ENCODE measurements at regions not wholly inside any gene's neighbourhood (a gene's known extent, or its start where the extent isn't known, plus 50 kb on each side); places are given as distances from the start of the nearest gene placed in this dataset.

DNA sequence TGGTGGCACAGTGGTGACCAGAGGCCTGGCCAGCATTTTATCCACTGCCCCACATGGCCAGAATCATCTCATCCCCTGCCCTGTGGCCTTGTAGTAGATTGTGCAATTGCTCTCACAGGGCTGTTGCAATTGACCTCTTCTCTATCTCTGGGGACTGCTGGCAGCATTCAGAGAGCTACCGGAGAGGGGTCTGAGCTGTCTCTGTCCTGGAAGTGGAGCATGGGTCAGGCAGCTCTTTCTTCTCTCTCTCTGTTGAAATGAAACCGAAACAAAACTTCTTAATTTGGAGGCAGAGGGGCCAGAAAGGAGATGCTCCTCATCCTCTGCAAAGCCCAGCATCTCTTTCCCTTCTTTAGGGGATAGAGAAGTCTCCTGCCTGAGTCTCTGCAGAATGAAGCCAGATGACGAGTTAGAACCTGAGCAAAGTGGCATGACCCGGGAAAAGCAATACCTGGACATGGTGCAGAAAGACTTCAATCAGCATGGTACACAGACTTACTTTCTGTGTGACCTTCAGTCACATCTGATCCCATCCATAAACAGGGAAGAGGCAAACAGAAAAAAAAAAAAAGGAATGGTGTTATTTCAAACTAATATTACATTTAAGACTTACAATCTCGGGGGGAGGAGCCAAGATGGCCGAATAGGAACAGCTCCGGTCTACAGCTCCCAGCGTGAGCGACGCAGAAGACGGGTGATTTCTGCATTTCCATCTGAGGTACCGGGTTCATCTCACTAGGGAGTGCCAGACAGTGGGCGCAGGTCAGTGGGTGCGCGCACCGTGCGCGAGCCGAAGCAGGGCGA, 144.5 kb upstream of the BCL6 start:
- peak overlapping the region in 1 of 7 experiments; percentile 31 for H3K4me3 ChIP-seq
- peak overlapping the region in 3 of 21 experiments; percentile 6 to 55 (median 42) for H3K27ac ChIP-seq

GRCh38 chr3:187890405-187890752, 145.1 kb upstream of the BCL6 start:
- Histone ChIP-seq H3K4me3 (peak overlapping the region in 1 of 7 experiments; percentile 31), H3K27ac (peak overlapping the region in 2 of 21 experiments; percentile 42 to 55)

DNA sequence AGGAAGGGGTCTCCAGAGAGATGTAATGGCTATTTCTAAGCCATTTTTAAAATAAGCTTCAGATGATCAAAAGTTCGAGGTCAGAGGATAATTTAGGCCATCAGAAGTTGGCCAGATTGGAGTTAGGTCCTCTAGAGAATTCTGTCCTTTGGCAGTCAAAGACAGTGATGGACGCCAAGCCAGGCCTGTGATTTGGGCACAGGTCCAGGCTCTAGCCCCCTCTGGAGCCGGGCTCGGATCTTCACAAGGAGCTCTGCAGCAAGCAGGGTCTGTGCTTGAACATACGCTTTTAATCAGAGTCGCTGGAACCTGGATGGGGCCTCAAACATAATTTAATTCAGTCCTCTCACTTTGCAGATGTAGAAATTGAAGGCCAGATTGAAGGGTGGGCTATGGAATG, 151.4 kb upstream of the BCL6 start:
- H3K27ac ChIP-seq = no peak overlapping the region
- H3K4me3 ChIP-seq = no peak overlapping the region

GRCh38 chr3:187899246-187899645, 154.0 kb upstream of the BCL6 start:
- no peak overlapping the region for H3K27ac ChIP-seq
- H3K4me3 ChIP-seq = no peak overlapping the region

- H3K4me3 ChIP-seq = no peak overlapping the region
- no peak overlapping the region for H3K27ac ChIP-seq
Observed at GRCh38 chr3:187900993-187901755, 155.9 kb upstream of the BCL6 start.

DNA sequence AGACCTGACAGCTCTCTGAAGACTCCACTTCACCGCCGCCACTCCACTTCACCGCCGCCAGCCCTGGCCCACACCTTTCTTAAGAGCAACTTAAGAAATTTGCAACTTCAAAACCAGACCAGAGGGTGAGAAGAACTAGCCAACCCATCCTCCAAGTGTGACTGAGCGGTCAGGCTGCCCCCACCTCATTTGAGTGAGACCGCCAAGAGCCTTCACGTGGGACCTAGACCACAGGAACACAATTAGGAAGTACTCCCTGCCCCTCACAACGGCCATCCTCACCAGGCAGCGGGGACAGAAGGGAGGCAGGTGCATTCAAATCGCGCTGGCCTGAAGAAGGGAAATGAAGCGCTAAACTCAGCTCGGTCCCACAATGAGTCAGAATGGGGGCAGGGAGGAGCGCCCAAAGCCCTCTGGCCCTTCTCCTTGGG, 156.8 kb upstream of the BCL6 start:
- H3K27ac ChIP-seq = no peak overlapping the region

DNA sequence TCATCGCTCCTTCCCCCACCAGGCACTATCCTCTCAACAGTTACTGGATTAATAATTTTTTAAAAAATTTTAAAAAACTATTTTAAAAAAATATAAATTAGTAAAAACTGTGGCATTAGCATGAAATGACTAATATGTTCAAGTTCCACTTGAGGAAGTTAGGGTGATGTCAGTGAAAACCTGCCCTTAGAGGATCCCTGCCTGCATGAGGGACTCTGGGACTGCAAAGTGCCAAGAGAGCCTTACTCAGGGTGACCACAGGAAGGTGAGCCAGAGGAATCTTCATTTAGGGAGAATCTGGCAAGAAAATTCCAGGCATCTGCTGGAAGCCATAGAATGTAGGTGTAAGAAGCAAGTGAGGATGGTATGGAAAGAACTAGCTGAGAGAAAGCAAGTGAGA, 157.7 kb upstream of the BCL6 start:
- no peak overlapping the region for H3K4me3 ChIP-seq
- no peak overlapping the region for H3K27ac ChIP-seq

More for the DNA sequence above, 156.8 kb upstream of the BCL6 start:
- no peak overlapping the region for H3K4me3 ChIP-seq

DNA sequence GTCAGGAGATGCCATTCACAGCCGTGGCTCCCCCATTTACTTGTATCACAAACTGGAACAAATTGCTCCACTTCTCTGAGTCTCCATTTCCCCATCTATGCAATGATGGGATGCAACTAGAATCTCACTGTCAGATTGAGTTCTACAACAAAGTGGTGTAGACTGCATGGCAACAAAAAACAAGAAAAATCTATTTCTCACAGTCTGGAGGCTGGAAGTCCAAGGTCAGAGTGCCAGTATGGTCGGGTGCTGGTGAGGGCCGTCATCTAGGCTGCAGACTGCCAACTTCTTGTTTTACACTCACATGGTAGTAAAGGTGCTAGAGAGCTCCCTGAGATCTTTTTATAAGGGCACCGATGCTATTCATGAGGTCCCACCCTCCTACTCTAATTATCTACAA, 158.4 kb upstream of the BCL6 start:
- H3K27ac ChIP-seq = no peak overlapping the region
- no peak overlapping the region for H3K4me3 ChIP-seq

DNA sequence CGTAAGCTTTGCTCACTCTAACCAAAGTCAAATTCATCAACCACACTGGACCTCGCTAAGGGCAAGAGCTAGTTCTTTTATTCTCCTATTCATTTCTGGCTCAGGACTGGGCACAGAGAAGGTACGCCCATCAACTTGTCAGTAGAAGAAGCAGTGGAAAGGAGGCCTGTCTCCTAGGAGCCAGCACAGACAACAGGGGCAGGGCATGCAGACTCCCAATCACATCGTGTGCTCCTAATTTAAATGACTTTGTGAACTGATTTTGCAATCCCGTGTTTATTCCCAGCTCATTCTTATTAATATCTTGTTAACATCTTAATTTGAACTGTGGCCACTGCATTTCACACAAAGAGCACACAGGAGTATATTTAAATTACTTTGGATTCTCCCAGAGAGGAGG, 161.1 kb upstream of the BCL6 start:
- no peak overlapping the region for H3K4me3 ChIP-seq
- no peak overlapping the region for H3K27ac ChIP-seq

GRCh38 chr3:187906920-187907319, 161.7 kb upstream of the BCL6 start:
- H3K4me3 ChIP-seq = no peak overlapping the region
- no peak overlapping the region for H3K27ac ChIP-seq

- Histone ChIP-seq H3K4me3 (no peak overlapping the region), H3K27ac (no peak overlapping the region)
Observed at GRCh38 chr3:187909866-187910265, 164.6 kb upstream of the BCL6 start.

- Histone ChIP-seq H3K4me3 (no peak overlapping the region), H3K27ac (no peak overlapping the region)
Observed at GRCh38 chr3:187912007-187912406, 166.7 kb upstream of the BCL6 start.

DNA sequence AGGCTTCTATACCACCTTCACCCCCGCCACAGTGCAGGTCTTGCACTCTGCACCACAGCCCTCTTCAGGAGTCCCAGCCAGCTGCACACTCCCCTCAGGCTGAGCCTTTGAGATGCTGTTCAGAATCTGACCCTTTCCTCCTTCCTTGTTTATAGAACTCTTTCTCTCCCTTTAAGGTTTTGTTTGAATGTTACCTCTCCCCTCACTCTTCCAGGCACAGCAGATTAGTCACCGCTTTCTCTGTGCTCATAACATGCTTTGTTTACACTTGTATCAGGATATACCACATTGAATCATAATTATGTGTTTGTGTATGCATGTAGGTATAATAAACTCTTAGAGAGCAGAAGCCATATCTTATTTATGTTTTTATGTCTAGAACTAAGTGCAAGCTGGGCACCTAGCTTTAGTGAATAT, 168.4 kb upstream of the BCL6 start:
- H3K4me3 ChIP-seq = no peak overlapping the region
- H3K27ac ChIP-seq = peak overlapping the region in 13 of 21 experiments; percentile 10 to 62 (median 32)

DNA sequence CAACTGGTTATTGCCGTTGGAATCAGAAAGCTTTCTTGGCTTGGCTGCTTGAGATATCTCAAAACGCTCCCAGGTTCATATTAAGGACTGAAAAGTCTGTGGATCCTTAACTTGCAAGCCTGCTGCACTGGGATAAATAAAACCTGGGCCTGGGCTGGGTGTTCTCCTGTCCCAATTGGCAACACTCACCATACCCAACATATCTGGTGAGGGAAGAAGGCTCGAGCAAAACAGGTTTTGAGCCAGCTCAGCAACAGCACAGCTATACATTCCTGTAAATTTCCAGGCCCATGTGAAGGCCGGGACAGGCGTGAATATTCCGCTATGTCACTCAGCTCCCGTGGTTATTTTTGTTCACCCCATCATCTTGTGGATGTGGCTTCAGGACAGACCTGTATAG, 169.0 kb upstream of the BCL6 start:
- peak overlapping the region in 15 of 21 experiments; percentile 5 to 63 (median 38) for H3K27ac ChIP-seq
- no peak overlapping the region for H3K4me3 ChIP-seq

- peak overlapping the region in 2 of 21 experiments; percentile 6 to 38 for H3K27ac ChIP-seq
Observed at GRCh38 chr3:187916072-187916471, 170.8 kb upstream of the BCL6 start.

GRCh38 chr3:187918081-187918644, 172.9 kb upstream of the BCL6 start:
- H3K27ac ChIP-seq = peak overlapping the region in 16 of 21 experiments; percentile 12 to 78 (median 47)
- no peak overlapping the region for H3K4me3 ChIP-seq

More at GRCh38 chr3:187916072-187916471, 170.8 kb upstream of the BCL6 start:
- no peak overlapping the region for H3K4me3 ChIP-seq

DNA sequence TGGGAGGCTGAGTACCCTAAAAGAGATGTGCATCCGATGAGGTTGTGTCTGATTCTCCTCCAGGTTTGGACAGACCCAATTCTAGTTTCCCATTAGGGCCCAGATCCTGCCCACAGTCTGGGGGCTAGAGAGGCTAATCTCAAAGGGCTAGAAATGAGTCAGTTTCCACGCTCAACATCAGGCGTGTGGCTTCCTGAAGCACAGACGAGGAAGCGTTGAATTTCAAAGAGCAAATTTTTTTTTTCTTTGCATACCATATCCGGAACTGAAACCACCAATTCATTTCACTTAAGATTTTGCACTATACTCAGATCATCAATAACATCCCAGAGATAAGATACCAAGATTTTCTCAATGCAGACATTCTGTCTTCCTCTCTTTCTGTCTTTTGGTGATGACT, 173.8 kb upstream of the BCL6 start:
- Histone ChIP-seq H3K4me3 (no peak overlapping the region), H3K27ac (peak overlapping the region in 17 of 21 experiments; percentile 12 to 78 (median 46))

DNA sequence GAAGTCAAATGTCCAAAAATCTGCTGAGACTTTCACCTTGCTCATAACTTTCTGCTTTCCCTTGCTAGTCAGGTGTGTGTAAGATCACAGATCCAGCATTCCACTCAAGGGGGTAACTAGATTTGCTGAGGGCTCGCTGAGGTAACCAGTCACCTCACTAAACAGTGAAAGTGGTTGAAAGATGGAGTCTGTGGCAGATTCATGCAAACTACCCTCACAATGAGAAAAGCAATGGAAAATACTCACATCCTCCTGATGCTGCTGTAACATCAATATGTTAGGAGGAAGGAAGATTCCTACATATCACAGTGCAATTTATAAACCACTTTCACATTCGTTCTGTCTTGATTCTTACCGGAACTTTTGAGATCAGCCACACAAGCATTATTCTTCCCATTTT, 174.3 kb upstream of the BCL6 start:
- H3K4me3 ChIP-seq = no peak overlapping the region
- H3K27ac ChIP-seq = peak overlapping the region in 10 of 21 experiments; percentile 30 to 78 (median 61)

GRCh38 chr3:187920030-187920429, 174.8 kb upstream of the BCL6 start:
- Histone ChIP-seq H3K4me3 (no peak overlapping the region), H3K27ac (peak overlapping the region in 4 of 21 experiments; percentile 30 to 78 (median 74))

- H3K27ac ChIP-seq = peak overlapping the region in 3 of 21 experiments; percentile 24 to 47 (median 27)
- H3K4me3 ChIP-seq = no peak overlapping the region
Observed at GRCh38 chr3:187920913-187921312, 175.6 kb upstream of the BCL6 start.

Measured in skin epidermis (tissue), 12 donors.